ENCODE measurements at regions not wholly inside any gene's neighbourhood (a gene's known extent, or its start where the extent isn't known, plus 50 kb on each side); places are given as distances from the start of the nearest gene placed in this dataset.
"Not testable (repeated sequence)": the region's sequence is repeated elsewhere in the genome, so short reads cannot be mapped to it uniquely, and the experiment has no call there.

DNA sequence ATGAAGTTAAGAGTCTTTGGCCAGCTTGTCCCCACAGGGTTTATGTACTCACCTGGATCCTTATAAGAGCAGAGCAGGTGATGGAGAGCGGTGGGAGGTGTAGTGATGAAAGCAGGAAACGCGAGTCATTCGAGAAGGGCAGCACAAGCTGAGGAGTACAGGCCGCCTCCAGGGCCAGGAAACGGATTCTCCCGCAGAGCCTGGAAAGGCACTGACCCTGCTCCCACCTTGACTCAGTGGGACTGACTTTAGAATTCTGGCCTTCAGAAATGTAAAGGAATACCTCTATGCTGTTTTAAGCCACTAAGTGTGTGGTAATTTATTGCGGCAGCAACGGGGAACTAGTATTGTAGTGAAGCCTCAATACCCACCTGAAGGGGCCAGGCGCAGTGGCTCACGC is 137.7 kb upstream of the KCTD7 start:
- H3K27me3 Mint-ChIP-seq (ENCODE audit: insufficient read depth, unreplicated experiment); H3K4me1 Mint-ChIP-seq (ENCODE audit: insufficient read depth, unreplicated experiment); H3K27ac Mint-ChIP-seq (ENCODE audit: low read depth, unreplicated experiment); BruUV-seq (replicated peaks); H3K9me3 Mint-ChIP-seq (ENCODE audit: unreplicated experiment); DNase-seq (ENCODE audit: unreplicated experiment); POLR2A ChIA-PET; intact Hi-C loops (cut with micrococcal nuclease); H3K4me3 Mint-ChIP-seq (ENCODE audit: unreplicated experiment): not testable (repeated sequence)
- CTCF ChIA-PET: interaction anchor here (0.5 kb wide), 1 partner anchor 334 kb away, joined by 3 read pairs; no protein-coding TSS in a partner anchor
- H3K36me3 Mint-ChIP-seq (ENCODE audit: insufficient read depth, unreplicated experiment): peaks cover 28% of the 10 kb centered on the region

DNA sequence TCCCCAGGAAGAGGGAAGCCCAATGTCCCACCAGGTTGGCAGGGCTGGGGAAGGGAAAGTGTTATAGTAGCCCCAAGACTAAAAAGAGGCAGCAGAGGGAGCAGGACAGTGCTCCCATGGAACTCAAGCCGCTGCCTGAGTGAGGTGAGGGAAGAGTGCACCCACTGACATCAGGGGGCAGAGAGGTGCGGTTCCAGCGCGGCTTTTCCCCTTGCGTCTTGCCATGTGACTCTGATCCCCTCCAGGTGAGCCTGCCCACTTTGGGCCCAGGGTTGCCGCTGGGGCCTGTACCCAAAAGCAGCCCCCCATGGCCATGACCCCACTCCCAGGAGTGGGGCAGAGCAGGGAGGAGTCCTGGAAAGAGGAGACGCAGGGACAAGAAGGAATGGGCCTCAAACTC is 136.3 kb upstream of the KCTD7 start:
- BruUV-seq (replicated peaks): not testable (repeated sequence)
- CTCF ChIA-PET: interaction anchor here (0.7 to 0.8 kb wide), 2 partner anchors 368 to 381 kb away, joined by 3 to 4 read pairs; no protein-coding TSS in a partner anchor

DNA sequence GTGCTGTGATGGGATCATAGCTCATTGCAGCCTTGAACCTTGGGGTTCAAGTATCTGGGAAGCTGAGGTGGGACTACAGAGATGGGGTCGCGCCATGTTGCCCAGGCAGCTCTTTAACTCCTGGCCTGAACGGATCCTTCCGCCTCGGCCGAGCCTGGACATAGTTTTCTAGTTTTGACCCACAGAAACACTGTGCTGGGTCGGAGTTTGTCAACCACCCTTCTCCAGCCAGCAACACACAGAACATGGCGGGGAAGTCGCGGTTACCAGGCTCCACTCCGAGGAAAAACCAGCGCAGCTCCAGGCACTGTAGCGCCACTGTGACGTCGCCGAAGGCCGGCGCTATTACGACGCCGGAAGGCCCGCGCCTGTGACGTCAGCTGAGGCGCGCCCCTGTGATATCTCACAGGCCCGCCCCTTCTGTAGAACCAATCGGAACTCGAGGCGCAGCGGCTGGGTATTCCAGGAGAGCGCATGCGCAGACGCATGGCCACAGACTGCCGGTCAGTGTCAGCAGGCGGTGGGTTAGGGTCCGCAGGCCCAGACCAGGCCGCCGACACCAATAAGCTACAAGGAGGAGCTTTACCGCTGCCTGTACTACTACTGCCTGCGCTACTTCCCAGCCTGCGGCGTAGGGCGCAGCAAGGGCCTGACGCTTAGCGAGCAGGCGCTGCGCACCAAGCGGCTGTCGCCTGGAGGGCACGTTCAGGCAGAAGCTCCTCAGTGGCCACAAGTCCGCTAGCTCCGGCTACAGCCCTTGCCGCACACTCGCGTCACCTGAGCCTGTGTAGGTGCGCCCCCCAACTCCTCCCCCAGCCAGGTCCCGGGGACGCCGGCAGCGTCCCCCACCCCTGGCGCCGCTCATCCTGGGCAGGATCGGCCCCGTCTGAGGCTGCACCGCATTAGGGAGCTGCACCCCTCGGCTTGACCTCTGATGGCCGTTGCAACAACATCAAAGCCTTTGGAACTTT is 135.2 kb upstream of the KCTD7 start:
- Mint-ChIP-seq H3K4me1 (ENCODE audit: insufficient read depth, unreplicated experiment) (no peaks in the 10 kb centered on the region), H3K9me3 (ENCODE audit: unreplicated experiment) (no peaks in the 10 kb centered on the region), H3K36me3 (ENCODE audit: insufficient read depth, unreplicated experiment) (peaks cover 24% of the 10 kb centered on the region), H3K27me3 (ENCODE audit: insufficient read depth, unreplicated experiment) (no peaks in the 10 kb centered on the region), H3K4me3 (ENCODE audit: unreplicated experiment) (peak overlapping the region; percentile 85), H3K27ac (ENCODE audit: low read depth, unreplicated experiment) (peak overlapping the region; percentile 96)
- TF ChIP-seq, protein P1, sequence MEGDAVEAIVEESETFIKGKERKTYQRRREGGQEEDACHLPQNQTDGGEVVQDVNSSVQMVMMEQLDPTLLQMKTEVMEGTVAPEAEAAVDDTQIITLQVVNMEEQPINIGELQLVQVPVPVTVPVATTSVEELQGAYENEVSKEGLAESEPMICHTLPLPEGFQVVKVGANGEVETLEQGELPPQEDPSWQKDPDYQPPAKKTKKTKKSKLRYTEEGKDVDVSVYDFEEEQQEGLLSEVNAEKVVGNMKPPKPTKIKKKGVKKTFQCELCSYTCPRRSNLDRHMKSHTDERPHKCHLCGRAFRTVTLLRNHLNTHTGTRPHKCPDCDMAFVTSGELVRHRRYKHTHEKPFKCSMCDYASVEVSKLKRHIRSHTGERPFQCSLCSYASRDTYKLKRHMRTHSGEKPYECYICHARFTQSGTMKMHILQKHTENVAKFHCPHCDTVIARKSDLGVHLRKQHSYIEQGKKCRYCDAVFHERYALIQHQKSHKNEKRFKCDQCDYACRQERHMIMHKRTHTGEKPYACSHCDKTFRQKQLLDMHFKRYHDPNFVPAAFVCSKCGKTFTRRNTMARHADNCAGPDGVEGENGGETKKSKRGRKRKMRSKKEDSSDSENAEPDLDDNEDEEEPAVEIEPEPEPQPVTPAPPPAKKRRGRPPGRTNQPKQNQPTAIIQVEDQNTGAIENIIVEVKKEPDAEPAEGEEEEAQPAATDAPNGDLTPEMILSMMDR (IDR thresholded peaks at IDR 0.05; ENCODE audit: unreplicated experiment): peak; percentile 20
- DNase-seq (ENCODE audit: unreplicated experiment): peak; percentile 97
- CTCF ChIA-PET: interaction anchor here (0.6 to 1.5 kb wide), 15 partner anchors 15 to 463 kb away, joined by 3 to 5 read pairs (median 4); no protein-coding TSS in a partner anchor
- TSS peak; percentile 64 for BruUV-seq (replicated peaks)
- intact Hi-C loops (cut with micrococcal nuclease): loop anchor here (1.0 kb wide), 1 partner anchor 352 kb away; no protein-coding TSS in a partner anchor
- POLR2A ChIA-PET: interaction anchor here (0.5 to 3.2 kb wide), 30 partner anchors 11 to 1709 kb away, joined by 3 to 15 read pairs (median 4); partner anchors contain the start of genes ASL, CRCP, TPST1 and TYW1

More for the DNA sequence above, 136.3 kb upstream of the KCTD7 start:
- H3K27ac Mint-ChIP-seq (ENCODE audit: low read depth, unreplicated experiment): peak overlapping the region; percentile 96
- H3K9me3 Mint-ChIP-seq (ENCODE audit: unreplicated experiment); H3K27me3 Mint-ChIP-seq (ENCODE audit: insufficient read depth, unreplicated experiment); H3K4me1 Mint-ChIP-seq (ENCODE audit: insufficient read depth, unreplicated experiment); DNase-seq (ENCODE audit: unreplicated experiment); intact Hi-C loops (cut with micrococcal nuclease): not testable (repeated sequence)
- POLR2A ChIA-PET: interaction anchor here (0.8 to 1.3 kb wide), 3 partner anchors 98 to 210 kb away, joined by 3 to 4 read pairs (median 4); no protein-coding TSS in a partner anchor
- H3K36me3 Mint-ChIP-seq (ENCODE audit: insufficient read depth, unreplicated experiment): peaks cover 29% of the 10 kb centered on the region
- peak overlapping the region; percentile 85 for H3K4me3 Mint-ChIP-seq (ENCODE audit: unreplicated experiment)

DNA sequence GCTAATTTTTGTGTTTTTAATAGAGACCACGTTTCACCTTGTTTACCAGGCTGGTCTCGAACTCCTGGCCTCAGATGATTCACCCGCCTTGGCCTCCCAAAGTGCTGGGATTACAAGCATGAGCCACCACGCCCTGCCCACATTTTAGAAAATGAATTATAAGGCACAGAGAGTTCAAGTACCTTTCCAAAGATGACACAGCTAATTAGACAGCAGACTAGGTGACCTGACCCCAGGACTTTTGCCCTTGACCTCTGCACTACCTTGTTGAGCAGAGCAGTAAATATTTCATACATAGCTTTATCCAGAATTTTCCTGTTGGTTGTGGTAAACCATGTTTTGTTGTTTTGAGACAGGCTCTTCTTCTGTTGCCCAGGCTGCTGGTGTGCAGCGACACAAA is 131.3 kb upstream of the KCTD7 start:
- POLR2A ChIA-PET: no interaction called here
- H3K27me3 Mint-ChIP-seq (ENCODE audit: insufficient read depth, unreplicated experiment): no peaks in the 10 kb centered on the region
- no peak for DNase-seq (ENCODE audit: unreplicated experiment)
- TF ChIP-seq, protein P1 (IDR thresholded peaks at IDR 0.05; ENCODE audit: unreplicated experiment): no peak
- H3K36me3 Mint-ChIP-seq (ENCODE audit: insufficient read depth, unreplicated experiment): peaks cover 22% of the 10 kb centered on the region
- H3K27ac Mint-ChIP-seq (ENCODE audit: low read depth, unreplicated experiment): no peak overlapping the region
- CTCF ChIA-PET: interaction anchor here (0.6 to 0.7 kb wide), 2 partner anchors 12 to 333 kb away, joined by 3 to 4 read pairs; no protein-coding TSS in a partner anchor
- no TSS peak for BruUV-seq (replicated peaks)
- H3K4me3 Mint-ChIP-seq (ENCODE audit: unreplicated experiment): no peak overlapping the region
- intact Hi-C loops (cut with micrococcal nuclease): no loop called here
- H3K9me3 Mint-ChIP-seq (ENCODE audit: unreplicated experiment): no peaks in the 10 kb centered on the region
- no peaks in the 10 kb centered on the region for H3K4me1 Mint-ChIP-seq (ENCODE audit: insufficient read depth, unreplicated experiment)

DNA sequence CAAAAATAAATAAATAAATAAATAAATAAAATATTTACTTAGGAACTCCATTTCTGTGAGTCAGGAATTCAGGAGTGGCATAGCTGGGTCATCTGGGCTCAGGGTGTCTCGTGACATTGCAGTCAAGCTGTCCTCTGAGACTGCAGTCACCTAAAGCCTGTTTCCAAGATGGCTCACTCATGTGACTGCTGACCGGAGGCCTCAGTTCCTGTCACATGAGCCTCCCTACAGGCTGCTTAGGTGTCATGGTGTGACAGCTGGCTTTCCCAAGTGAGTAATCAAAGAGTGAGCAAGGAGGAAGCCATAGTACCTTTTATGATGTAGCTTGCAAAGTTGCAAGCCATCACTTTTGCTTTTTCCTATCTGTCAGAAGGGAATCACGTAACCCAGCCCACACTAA is 128.6 kb upstream of the KCTD7 start:
- no peak for DNase-seq (ENCODE audit: unreplicated experiment)
- no TSS peak for BruUV-seq (replicated peaks)

More for the DNA sequence above, 128.6 kb upstream of the KCTD7 start:
- no peak overlapping the region for H3K4me3 Mint-ChIP-seq (ENCODE audit: unreplicated experiment)
- H3K4me1 Mint-ChIP-seq (ENCODE audit: insufficient read depth, unreplicated experiment): no peaks in the 10 kb centered on the region
- TF ChIP-seq, protein P1 (IDR thresholded peaks at IDR 0.05; ENCODE audit: unreplicated experiment): no peak
- ChIA-PET POLR2A (no interaction called here), CTCF (no interaction called here)
- intact Hi-C loops (cut with micrococcal nuclease): no loop called here
- H3K9me3 Mint-ChIP-seq (ENCODE audit: unreplicated experiment): no peaks in the 10 kb centered on the region
- no peak overlapping the region for H3K27ac Mint-ChIP-seq (ENCODE audit: low read depth, unreplicated experiment)
- peaks cover 13% of the 10 kb centered on the region for H3K36me3 Mint-ChIP-seq (ENCODE audit: insufficient read depth, unreplicated experiment)
- H3K27me3 Mint-ChIP-seq (ENCODE audit: insufficient read depth, unreplicated experiment): no peaks in the 10 kb centered on the region
